ENCODE measurements at regions not wholly inside any gene's neighbourhood (a gene's known extent, or its start where the extent isn't known, plus 50 kb on each side); places are given as distances from the start of the nearest gene placed in this dataset.

GRCh38 chr6:49051281-49051680 lies 411.8 kb downstream of the MMUT start:
- Histone ChIP-seq H3K9me3 (no peaks in the 10 kb centered on the region), H3K4me3 (no peak overlapping the region), H3K4me1 (no peaks in the 10 kb centered on the region), H3K36me3 (replicated peaks) (no peaks in the 10 kb centered on the region), H3K27me3 (ENCODE audit: low read depth) (no peaks in the 10 kb centered on the region)
- no peak for DNase-seq (ENCODE audit: low spot score in 2 of 2)
- in situ Hi-C loops (cut with MboI; ENCODE audit: low sequenced_read_pairs), result no loop called here

GRCh38 chr6:49050584-49050983 lies 412.5 kb downstream of the MMUT start:
- no peak for DNase-seq (ENCODE audit: low spot score in 2 of 2)
- in situ Hi-C loops (cut with MboI; ENCODE audit: low sequenced_read_pairs), result no loop called here
- no peaks in the 10 kb centered on the region for H3K9me3 ChIP-seq
- no peak overlapping the region for H3K4me3 ChIP-seq
- no peaks in the 10 kb centered on the region for H3K27me3 ChIP-seq (ENCODE audit: low read depth)
- no peaks in the 10 kb centered on the region for H3K4me1 ChIP-seq
- no peaks in the 10 kb centered on the region for H3K36me3 ChIP-seq (replicated peaks)

- H3K9me3 ChIP-seq, result no peaks in the 10 kb centered on the region
- in situ Hi-C loops (cut with MboI; ENCODE audit: low sequenced_read_pairs), result no loop called here
- no peak overlapping the region for H3K4me3 ChIP-seq
- H3K36me3 ChIP-seq (replicated peaks), result no peaks in the 10 kb centered on the region
- H3K27me3 ChIP-seq (ENCODE audit: low read depth), result no peaks in the 10 kb centered on the region
- peak in 1 of 2 experiments; percentile 59 for DNase-seq (ENCODE audit: low spot score in 2 of 2)
- peaks cover 3% of the 10 kb centered on the region; the same call in 1 of the 2 replicates for H3K4me1 ChIP-seq
Measured at GRCh38 chr6:49038294-49038822, 424.7 kb downstream of the MMUT start.

GRCh38 chr6:49030251-49031020 lies 432.6 kb downstream of the MMUT start:
- no peak overlapping the region for H3K4me3 ChIP-seq
- H3K27me3 ChIP-seq (ENCODE audit: low read depth), result no peaks in the 10 kb centered on the region; the same call in 1 of the 2 replicates
- in situ Hi-C loops (cut with MboI; ENCODE audit: low sequenced_read_pairs), result no loop called here
- no peaks in the 10 kb centered on the region for H3K36me3 ChIP-seq (replicated peaks)
- H3K9me3 ChIP-seq, result no peaks in the 10 kb centered on the region
- no peak for DNase-seq (ENCODE audit: low spot score in 2 of 2)
- no peaks in the 10 kb centered on the region for H3K4me1 ChIP-seq

GRCh38 chr6:49027644-49028043 lies 435.4 kb downstream of the MMUT start:
- DNase-seq (ENCODE audit: low spot score in 2 of 2), result no peak
- Histone ChIP-seq H3K4me1 (no peaks in the 10 kb centered on the region), H3K36me3 (replicated peaks) (no peaks in the 10 kb centered on the region), H3K4me3 (no peak overlapping the region), H3K9me3 (no peaks in the 10 kb centered on the region), H3K27me3 (ENCODE audit: low read depth) (no peaks in the 10 kb centered on the region; the same call in 1 of the 2 replicates)
- in situ Hi-C loops (cut with MboI; ENCODE audit: low sequenced_read_pairs), result no loop called here

- Histone ChIP-seq H3K9me3 (no peaks in the 10 kb centered on the region), H3K27me3 (ENCODE audit: low read depth) (no peaks in the 10 kb centered on the region; the same call in 1 of the 2 replicates), H3K36me3 (replicated peaks) (no peaks in the 10 kb centered on the region), H3K4me1 (no peaks in the 10 kb centered on the region), H3K4me3 (no peak overlapping the region)
- DNase-seq (ENCODE audit: low spot score in 2 of 2), result no peak
- in situ Hi-C loops (cut with MboI; ENCODE audit: low sequenced_read_pairs), result no loop called here
Measured at GRCh38 chr6:49025273-49026240, 437.5 kb downstream of the MMUT start.

GRCh38 chr6:49004801-49005200 lies 458.3 kb downstream of the MMUT start:
- no peak overlapping the region for H3K4me3 ChIP-seq
- in situ Hi-C loops (cut with MboI; ENCODE audit: low sequenced_read_pairs), result no loop called here
- DNase-seq (ENCODE audit: low spot score in 2 of 2), result peak; percentile 13 to 23
- no peaks in the 10 kb centered on the region for H3K9me3 ChIP-seq
- no peaks in the 10 kb centered on the region for H3K27me3 ChIP-seq (ENCODE audit: low read depth)
- no peaks in the 10 kb centered on the region for H3K36me3 ChIP-seq (replicated peaks)
- peaks cover 7% of the 10 kb centered on the region for H3K4me1 ChIP-seq

GRCh38 chr6:49003348-49003747 lies 459.7 kb downstream of the MMUT start:
- Histone ChIP-seq H3K4me3 (no peak overlapping the region), H3K27me3 (ENCODE audit: low read depth) (no peaks in the 10 kb centered on the region), H3K9me3 (no peaks in the 10 kb centered on the region), H3K4me1 (peaks cover 7% of the 10 kb centered on the region), H3K36me3 (replicated peaks) (no peaks in the 10 kb centered on the region)
- in situ Hi-C loops (cut with MboI; ENCODE audit: low sequenced_read_pairs), result no loop called here
- DNase-seq (ENCODE audit: low spot score in 2 of 2), result no peak

GRCh38 chr6:49001856-49002541 lies 461.1 kb downstream of the MMUT start:
- Histone ChIP-seq H3K36me3 (replicated peaks) (no peaks in the 10 kb centered on the region), H3K9me3 (no peaks in the 10 kb centered on the region), H3K27me3 (ENCODE audit: low read depth) (no peaks in the 10 kb centered on the region), H3K4me1 (peaks cover 7% of the 10 kb centered on the region), H3K4me3 (no peak overlapping the region)
- in situ Hi-C loops (cut with MboI; ENCODE audit: low sequenced_read_pairs), result no loop called here
- no peak for DNase-seq (ENCODE audit: low spot score in 2 of 2)

- H3K4me3 ChIP-seq, result no peak overlapping the region
- H3K9me3 ChIP-seq, result no peaks in the 10 kb centered on the region
- no peaks in the 10 kb centered on the region for H3K27me3 ChIP-seq (ENCODE audit: low read depth)
- in situ Hi-C loops (cut with MboI; ENCODE audit: low sequenced_read_pairs), result no loop called here
- H3K4me1 ChIP-seq, result no peaks in the 10 kb centered on the region
- DNase-seq (ENCODE audit: low spot score in 2 of 2), result no peak
- H3K36me3 ChIP-seq (replicated peaks), result no peaks in the 10 kb centered on the region
Measured at GRCh38 chr6:48998574-48998973, 464.5 kb downstream of the MMUT start.

- in situ Hi-C loops (cut with MboI; ENCODE audit: low sequenced_read_pairs), result no loop called here
- H3K27me3 ChIP-seq (ENCODE audit: low read depth), result no peaks in the 10 kb centered on the region; the same call in 1 of the 2 replicates
- no peaks in the 10 kb centered on the region for H3K4me1 ChIP-seq
- DNase-seq (ENCODE audit: low spot score in 2 of 2), result no peak
- no peak overlapping the region for H3K4me3 ChIP-seq
- no peaks in the 10 kb centered on the region for H3K9me3 ChIP-seq
- H3K36me3 ChIP-seq (replicated peaks), result no peaks in the 10 kb centered on the region
Measured at GRCh38 chr6:48996461-48997119, 466.5 kb downstream of the MMUT start.

- DNase-seq (ENCODE audit: low spot score in 2 of 2), result no peak
- H3K4me3 ChIP-seq, result no peak overlapping the region
- no peaks in the 10 kb centered on the region; the same call in 1 of the 2 replicates for H3K27me3 ChIP-seq (ENCODE audit: low read depth)
- H3K9me3 ChIP-seq, result no peaks in the 10 kb centered on the region
- no peaks in the 10 kb centered on the region for H3K36me3 ChIP-seq (replicated peaks)
- no peaks in the 10 kb centered on the region for H3K4me1 ChIP-seq
- in situ Hi-C loops (cut with MboI; ENCODE audit: low sequenced_read_pairs), result no loop called here
Measured at GRCh38 chr6:48994811-48995210, 468.2 kb downstream of the MMUT start.

GRCh38 chr6:48990739-48991138 lies 472.3 kb downstream of the MMUT start:
- Histone ChIP-seq H3K4me1 (no peaks in the 10 kb centered on the region), H3K27me3 (ENCODE audit: low read depth) (no peaks in the 10 kb centered on the region; the same call in 1 of the 2 replicates), H3K36me3 (replicated peaks) (no peaks in the 10 kb centered on the region), H3K9me3 (no peaks in the 10 kb centered on the region), H3K4me3 (no peak overlapping the region)
- in situ Hi-C loops (cut with MboI; ENCODE audit: low sequenced_read_pairs), result no loop called here
- DNase-seq (ENCODE audit: low spot score in 2 of 2), result no peak
